OCI-LY7 (cell line): ENCODE measurements at regions not wholly inside any gene's neighbourhood (a gene's known extent, or its start where the extent isn't known, plus 50 kb on each side); places are given as distances from the start of the nearest gene placed in this dataset.

Experiments
- EZH2phosphoT487 ChIP-seq: fragments of 200-600 bp; sonication (generic); IDR thresholded peaks from 2 replicates; pipeline ENCODE4 v1.6.1; 2018; ENCODE audit warnings: low read depth, borderline replicate concordance, mild to moderate bottlenecking, mixed run types, antibody characterized with exemption, low read length, moderate library complexity, mixed read lengths
- TF ChIP-seq, protein P1 (sequence below): fragments of 200-600 bp; sonication (generic); conservative IDR thresholded peaks from 2 replicates; pipeline ENCODE4 v1.5.1; 2014; ENCODE audit warnings: mild to moderate bottlenecking, antibody characterized with exemption, low read length, moderate library complexity, mixed read lengths

DNA sequence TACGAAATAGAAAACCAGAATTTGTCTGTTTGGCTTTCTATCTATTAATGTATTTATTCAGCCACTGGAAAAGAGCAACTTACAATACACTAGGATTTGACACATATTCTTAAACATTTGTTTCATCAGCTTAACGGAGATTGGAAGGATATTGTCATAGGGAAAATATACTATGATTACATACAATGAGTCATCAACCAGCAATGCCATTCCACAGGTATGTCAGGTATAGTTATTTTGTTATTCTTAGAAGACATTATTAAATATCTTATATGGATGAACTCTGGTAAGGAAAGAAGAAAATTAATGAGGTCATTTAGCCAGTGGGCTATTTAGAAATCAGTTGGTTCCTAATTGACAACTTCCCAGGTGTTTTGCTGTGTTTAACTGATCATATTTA lies 926.6 kb downstream of the STIM2 start:
- TF ChIP-seq, protein P1, sequence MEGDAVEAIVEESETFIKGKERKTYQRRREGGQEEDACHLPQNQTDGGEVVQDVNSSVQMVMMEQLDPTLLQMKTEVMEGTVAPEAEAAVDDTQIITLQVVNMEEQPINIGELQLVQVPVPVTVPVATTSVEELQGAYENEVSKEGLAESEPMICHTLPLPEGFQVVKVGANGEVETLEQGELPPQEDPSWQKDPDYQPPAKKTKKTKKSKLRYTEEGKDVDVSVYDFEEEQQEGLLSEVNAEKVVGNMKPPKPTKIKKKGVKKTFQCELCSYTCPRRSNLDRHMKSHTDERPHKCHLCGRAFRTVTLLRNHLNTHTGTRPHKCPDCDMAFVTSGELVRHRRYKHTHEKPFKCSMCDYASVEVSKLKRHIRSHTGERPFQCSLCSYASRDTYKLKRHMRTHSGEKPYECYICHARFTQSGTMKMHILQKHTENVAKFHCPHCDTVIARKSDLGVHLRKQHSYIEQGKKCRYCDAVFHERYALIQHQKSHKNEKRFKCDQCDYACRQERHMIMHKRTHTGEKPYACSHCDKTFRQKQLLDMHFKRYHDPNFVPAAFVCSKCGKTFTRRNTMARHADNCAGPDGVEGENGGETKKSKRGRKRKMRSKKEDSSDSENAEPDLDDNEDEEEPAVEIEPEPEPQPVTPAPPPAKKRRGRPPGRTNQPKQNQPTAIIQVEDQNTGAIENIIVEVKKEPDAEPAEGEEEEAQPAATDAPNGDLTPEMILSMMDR = no peak
- TF ChIP-seq EZH2phosphoT487 = no peak
